ENCODE measurements at regions not wholly inside any gene's neighbourhood (a gene's known extent, or its start where the extent isn't known, plus 50 kb on each side); places are given as distances from the start of the nearest gene placed in this dataset.

DNA sequence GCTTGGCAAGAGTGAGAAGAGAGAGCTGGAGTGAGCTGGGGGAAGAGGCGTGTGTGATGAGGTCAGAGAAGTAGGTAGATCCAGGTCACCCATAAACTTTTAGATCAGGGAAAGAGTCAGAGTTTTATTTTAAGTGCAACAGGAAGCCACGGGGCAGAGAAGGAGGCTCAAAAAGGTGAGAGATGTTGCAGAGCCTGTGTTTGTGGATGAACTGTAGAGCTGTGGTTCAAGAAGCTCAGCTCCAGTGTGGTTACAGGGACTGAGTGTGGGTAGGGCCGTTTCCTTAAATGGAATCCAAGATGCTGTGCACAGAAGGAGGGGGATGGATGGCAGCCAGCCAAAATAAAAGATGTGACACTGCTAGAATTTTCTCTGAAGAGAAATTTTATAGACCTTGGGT, 337.2 kb downstream of the SATB1 start:
- TF ChIP-seq, protein P1, sequence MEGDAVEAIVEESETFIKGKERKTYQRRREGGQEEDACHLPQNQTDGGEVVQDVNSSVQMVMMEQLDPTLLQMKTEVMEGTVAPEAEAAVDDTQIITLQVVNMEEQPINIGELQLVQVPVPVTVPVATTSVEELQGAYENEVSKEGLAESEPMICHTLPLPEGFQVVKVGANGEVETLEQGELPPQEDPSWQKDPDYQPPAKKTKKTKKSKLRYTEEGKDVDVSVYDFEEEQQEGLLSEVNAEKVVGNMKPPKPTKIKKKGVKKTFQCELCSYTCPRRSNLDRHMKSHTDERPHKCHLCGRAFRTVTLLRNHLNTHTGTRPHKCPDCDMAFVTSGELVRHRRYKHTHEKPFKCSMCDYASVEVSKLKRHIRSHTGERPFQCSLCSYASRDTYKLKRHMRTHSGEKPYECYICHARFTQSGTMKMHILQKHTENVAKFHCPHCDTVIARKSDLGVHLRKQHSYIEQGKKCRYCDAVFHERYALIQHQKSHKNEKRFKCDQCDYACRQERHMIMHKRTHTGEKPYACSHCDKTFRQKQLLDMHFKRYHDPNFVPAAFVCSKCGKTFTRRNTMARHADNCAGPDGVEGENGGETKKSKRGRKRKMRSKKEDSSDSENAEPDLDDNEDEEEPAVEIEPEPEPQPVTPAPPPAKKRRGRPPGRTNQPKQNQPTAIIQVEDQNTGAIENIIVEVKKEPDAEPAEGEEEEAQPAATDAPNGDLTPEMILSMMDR (IDR thresholded peaks at IDR 0.05 in 8 of 11, conservative IDR thresholded peaks at IDR 0.05 in 3 of 11), result no peak
- no peak for TF ChIP-seq POLR2A (IDR thresholded peaks at IDR 0.05)
